ENCODE measurements at regions not wholly inside any gene's neighbourhood (a gene's known extent, or its start where the extent isn't known, plus 50 kb on each side); places are given as distances from the start of the nearest gene placed in this dataset.

DNA sequence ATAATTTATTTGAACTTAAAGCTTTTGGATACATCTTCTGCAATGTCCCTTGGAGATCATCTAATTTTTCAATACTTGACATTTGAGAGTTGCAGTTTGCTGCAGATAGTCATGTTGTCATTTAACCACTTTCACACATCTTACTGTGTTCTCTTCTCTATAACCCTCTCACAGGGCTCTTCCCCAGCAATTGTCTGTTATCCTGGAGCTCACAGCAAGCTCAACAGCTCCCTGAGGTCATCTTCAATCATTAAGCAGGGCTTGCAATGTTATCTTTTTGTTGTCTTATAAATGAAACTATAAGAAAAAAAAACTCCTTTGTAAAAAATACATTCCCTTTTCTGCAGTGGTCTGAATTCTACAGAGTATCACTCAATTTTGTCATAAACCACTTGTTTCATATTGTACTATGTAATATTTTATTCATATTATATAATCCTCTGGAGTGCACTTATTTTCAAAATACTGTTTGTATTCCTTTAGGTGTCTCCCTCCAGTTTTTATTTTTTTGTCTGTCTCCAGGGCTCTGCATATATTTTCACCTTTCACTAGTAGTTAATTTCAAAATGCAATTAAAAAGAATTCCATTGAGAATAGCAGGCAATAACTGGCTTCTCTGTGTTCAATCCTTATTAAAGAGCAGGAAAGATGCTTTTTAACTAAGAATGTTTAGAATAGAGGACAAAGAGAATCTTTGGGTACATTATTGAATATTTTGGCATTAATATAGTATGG lies 106.3 kb upstream of the ARSJ start:
- DNase-seq (no peak), ATAC-seq (ENCODE audit: low read depth) (no peak)
- TF ChIP-seq EZH2 (IDR thresholded peaks at IDR 0.05; ENCODE audit: borderline replicate concordance, insufficient read depth, low read depth, low read length, poor library complexity, severe bottlenecking) (no peak), CTCF (IDR thresholded peaks at IDR 0.05) (no peak)
- H4K20me1 ChIP-seq (ENCODE audit: control insufficient read depth, insufficient read depth, low read length, poor library complexity, severe bottlenecking): no peaks in the 10 kb centered on the region
- Mint-ChIP-seq H3K27ac (no peak overlapping the region), H3K27me3 (peaks cover 25% of the 10 kb centered on the region), H3K4me3 (no peak overlapping the region), H3K4me1 (no peaks in the 10 kb centered on the region), H3K9me3 (ENCODE audit: insufficient read depth) (no peaks in the 10 kb centered on the region)
- intact Hi-C loops (cut with micrococcal nuclease): no loop called here
- no peak overlapping the region for H3K27ac ChIP-seq (ENCODE audit: low read length in 2 of 2)
- ChIA-PET CTCF (interaction anchor here (1.0 kb wide), 1 partner anchor 690 kb away, joined by 3 read pairs; no protein-coding TSS in a partner anchor), POLR2A (no interaction called here)
- H2AFZ ChIP-seq (ENCODE audit: insufficient read depth, low read depth, low read length, poor library complexity, severe bottlenecking): no peak overlapping the region
- no peaks in the 10 kb centered on the region for H3K79me2 ChIP-seq (ENCODE audit: control insufficient read depth, insufficient read depth, low read length)
- no peak overlapping the region for H3K4me2 ChIP-seq (replicated peaks; ENCODE audit: low read depth, low read length, poor library complexity, severe bottlenecking)
- no peaks in the 10 kb centered on the region for H3K9me3 ChIP-seq (ENCODE audit: control extremely low read depth in 1 of 3, control insufficient read depth in 2 of 3, insufficient read depth in 1 of 3, low read length in 2 of 3)
- H3K9ac ChIP-seq (ENCODE audit: low read length): no peak overlapping the region
- no peaks in the 10 kb centered on the region for H3K4me1 ChIP-seq (ENCODE audit: control insufficient read depth in 2 of 2, insufficient read depth in 2 of 2, low read length in 2 of 2)
- H3K27me3 ChIP-seq (replicated peaks in 1 of 4; ENCODE audit: control extremely low read depth in 1 of 4, control insufficient read depth in 3 of 4, insufficient read depth in 4 of 4, low read length in 3 of 4): peaks cover 0 to 7% (median 0%) of the 10 kb centered on the region in 4 experiments
- H3K4me3 ChIP-seq (ENCODE audit: control extremely low read depth in 1 of 5, extremely low read depth in 1 of 5, insufficient read depth in 1 of 5, low read depth in 2 of 5, low read length in 4 of 5): no peak overlapping the region
- H3K36me3 ChIP-seq (replicated peaks in 1 of 2; ENCODE audit: control extremely low read depth in 1 of 2, control insufficient read depth in 1 of 2, extremely low read depth in 1 of 2, insufficient read depth in 2 of 2, low read length in 1 of 2): no peaks in the 10 kb centered on the region

GRCh38 chr4:114087596-114088230 lies 108.3 kb upstream of the ARSJ start:
- intact Hi-C loops (cut with micrococcal nuclease): no loop called here
- no peak for DNase-seq
- Mint-ChIP-seq H3K4me1 (no peaks in the 10 kb centered on the region), H3K27ac (no peak overlapping the region), H3K9me3 (ENCODE audit: insufficient read depth) (no peaks in the 10 kb centered on the region), H3K27me3 (peaks cover 21% of the 10 kb centered on the region), H3K4me3 (no peak overlapping the region)
- Histone ChIP-seq H3K4me3 (ENCODE audit: control extremely low read depth in 1 of 5, extremely low read depth in 1 of 5, insufficient read depth in 1 of 5, low read depth in 2 of 5, low read length in 4 of 5) (no peak overlapping the region), H3K4me1 (ENCODE audit: control insufficient read depth in 2 of 2, insufficient read depth in 2 of 2, low read length in 2 of 2) (no peaks in the 10 kb centered on the region), H2AFZ (ENCODE audit: insufficient read depth, low read depth, low read length, poor library complexity, severe bottlenecking) (no peak overlapping the region), H3K79me2 (ENCODE audit: control insufficient read depth, insufficient read depth, low read length) (no peaks in the 10 kb centered on the region), H3K36me3 (replicated peaks in 1 of 2; ENCODE audit: control extremely low read depth in 1 of 2, control insufficient read depth in 1 of 2, extremely low read depth in 1 of 2, insufficient read depth in 2 of 2, low read length in 1 of 2) (no peaks in the 10 kb centered on the region), H3K9ac (ENCODE audit: low read length) (no peak overlapping the region), H3K4me2 (replicated peaks; ENCODE audit: low read depth, low read length, poor library complexity, severe bottlenecking) (no peak overlapping the region), H4K20me1 (ENCODE audit: control insufficient read depth, insufficient read depth, low read length, poor library complexity, severe bottlenecking) (no peaks in the 10 kb centered on the region), H3K9me3 (ENCODE audit: control extremely low read depth in 1 of 3, control insufficient read depth in 2 of 3, insufficient read depth in 1 of 3, low read length in 2 of 3) (no peaks in the 10 kb centered on the region), H3K27ac (ENCODE audit: low read length in 2 of 2) (no peak overlapping the region), H3K27me3 (replicated peaks in 1 of 4; ENCODE audit: control extremely low read depth in 1 of 4, control insufficient read depth in 3 of 4, insufficient read depth in 4 of 4, low read length in 3 of 4) (peaks cover 0 to 7% (median 0%) of the 10 kb centered on the region in 4 experiments)
- no peak for TF ChIP-seq EZH2 (IDR thresholded peaks at IDR 0.05; ENCODE audit: borderline replicate concordance, insufficient read depth, low read depth, low read length, poor library complexity, severe bottlenecking)
- no peak for TF ChIP-seq CTCF (IDR thresholded peaks at IDR 0.05)
- no peak for ATAC-seq (ENCODE audit: low read depth)
- CTCF ChIA-PET: no interaction called here
- POLR2A ChIA-PET: no interaction called here
- no CpG with 5 or more reads among the region's 1 CpG for WGBS (ENCODE audit: insufficient coverage)
